GM19372 (cell line): ENCODE measurements at regions not wholly inside any gene's neighbourhood (a gene's known extent, or its start where the extent isn't known, plus 50 kb on each side); places are given as distances from the start of the nearest gene placed in this dataset.
"Not testable (repeated sequence)": the region's sequence is repeated elsewhere in the genome, so short reads cannot be mapped to it uniquely, and the experiment has no call there.

Experiments used
- ATAC-seq: cut with Tn5 transposase; IDR thresholded peaks from one replicate; pipeline ENCODE4 v1.9.1; 2021; ENCODE audit warnings: mild to moderate bottlenecking, low read depth, moderate library complexity; ENCODE audit not compliant: unreplicated experiment

DNA sequence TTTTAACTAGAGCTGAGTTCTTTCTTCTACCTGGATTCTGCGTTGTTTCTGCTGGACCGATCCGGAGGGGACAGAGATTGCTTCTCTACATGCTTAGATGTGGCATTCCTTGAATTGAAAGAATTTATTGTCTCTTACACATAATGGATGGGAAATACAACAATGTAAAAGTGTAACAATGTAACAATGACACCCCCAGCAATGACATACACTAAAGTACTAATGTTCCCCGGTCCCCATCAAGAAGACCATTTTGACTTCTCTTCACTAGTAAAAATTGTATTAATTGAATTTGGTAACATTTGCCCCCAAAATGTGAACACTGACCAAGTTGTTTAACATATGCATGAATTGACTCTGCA is 760.2 kb downstream of the TAF11L14 start:
- no peak for ATAC-seq

DNA sequence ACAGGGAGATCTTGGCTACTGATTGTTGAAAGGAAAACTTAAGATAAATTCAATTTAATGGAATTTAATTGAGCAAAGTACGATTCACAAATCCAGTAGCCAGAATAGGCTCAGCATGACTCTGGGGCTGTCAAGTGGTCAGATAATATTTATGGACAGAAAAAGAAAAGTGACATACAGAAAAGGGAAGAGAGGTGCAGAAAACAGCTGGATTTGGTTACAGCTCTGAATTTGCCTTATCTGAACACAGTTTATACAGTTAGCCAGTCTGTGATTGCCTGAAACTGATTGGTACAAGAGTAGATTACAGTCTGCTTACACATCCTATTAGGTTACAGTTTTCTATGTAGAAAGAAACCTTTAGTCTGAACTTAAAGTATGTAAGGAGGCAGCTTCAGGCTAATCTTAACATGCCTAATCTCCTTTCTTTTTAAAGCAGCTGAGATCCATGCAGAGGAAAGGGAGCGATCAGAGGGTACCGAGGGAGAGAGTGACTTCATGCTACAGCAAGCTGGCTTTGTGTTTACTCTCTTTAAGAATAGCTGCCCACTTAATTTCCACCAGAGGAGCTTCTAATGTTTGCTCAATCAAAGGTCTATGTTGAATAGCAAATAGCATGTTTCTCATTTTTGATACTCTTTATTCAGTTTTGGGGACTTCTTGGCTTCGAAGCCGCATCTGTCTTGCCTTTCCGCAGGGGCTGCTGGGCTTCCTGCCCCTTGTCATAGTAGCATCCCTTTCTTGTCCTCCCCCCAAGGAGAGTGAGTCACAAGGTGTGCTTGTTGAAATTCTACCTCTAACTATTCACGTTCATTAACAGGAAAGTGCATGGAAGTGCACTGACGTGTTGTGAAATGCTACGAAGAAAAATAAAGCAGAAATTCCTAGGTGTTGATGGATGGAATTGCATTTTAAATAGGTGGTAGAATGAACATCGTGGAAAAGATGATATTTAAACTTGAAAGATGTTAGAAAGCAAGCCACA is 761.2 kb downstream of the TAF11L14 start:
- no peak for ATAC-seq

DNA sequence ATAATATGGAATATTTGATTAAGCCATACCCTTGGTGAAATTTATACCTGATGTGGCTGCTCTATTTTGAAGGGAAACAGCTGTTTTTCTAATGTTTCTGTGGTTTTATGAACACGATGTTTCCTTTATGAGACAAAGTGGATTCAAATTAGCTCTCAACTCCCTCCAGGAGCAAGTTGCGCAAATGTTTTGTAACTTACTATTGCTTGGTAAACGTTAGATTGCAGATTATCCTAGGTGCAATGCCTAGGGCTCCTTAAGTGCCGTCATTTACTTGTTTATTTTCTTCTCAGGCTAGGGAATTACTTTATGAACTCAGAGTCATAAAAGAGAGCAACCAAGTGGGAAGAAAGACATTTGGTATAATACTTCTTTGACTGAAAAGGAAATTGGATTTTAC is 763.1 kb downstream of the TAF11L14 start:
- no peak for ATAC-seq

DNA sequence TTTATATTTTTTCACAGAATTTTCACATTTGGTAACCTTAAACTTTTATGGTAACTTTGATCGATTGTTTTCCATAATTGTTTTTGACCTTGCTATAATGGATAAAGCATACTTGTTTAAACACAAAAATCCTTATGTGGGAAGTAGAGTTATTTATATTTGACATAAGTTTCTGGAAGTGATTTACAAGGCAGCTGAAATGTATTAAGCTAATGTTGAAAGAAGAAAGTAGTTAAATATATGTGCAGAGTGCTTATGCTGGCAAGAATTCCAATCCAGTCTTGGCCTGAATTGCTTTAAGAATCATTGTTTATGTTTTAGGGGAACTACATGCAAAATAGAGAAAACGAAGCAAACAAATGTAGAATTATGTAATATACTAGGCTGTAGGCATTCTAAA is 763.6 kb downstream of the TAF11L14 start:
- ATAC-seq: no peak

GRCh38 chr5:18399461-18400327 is 765.4 kb downstream of the TAF11L14 start:
- not testable (repeated sequence) for ATAC-seq

DNA sequence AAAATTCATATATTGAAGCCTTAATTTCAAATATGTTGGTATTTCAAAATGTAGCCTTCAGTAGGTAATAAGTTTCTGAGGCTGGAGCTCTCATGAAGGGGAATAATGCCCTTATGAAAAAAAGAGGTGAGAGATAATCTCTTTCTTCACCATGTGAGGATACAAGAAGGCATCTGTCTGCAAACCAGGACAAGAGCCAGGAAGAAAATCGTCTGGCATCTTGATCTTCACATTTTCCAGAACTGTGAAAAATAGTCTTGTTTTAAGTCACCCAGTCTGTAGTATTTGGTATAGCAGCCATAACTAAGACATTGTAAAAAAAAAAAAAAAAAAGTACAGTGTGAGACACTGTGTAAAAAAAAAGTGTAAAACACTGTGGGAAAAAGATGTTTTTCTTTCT is 768.9 kb downstream of the TAF11L14 start:
- ATAC-seq: no peak

GRCh38 chr5:18403941-18404438 is 769.7 kb downstream of the TAF11L14 start:
- no peak for ATAC-seq

GRCh38 chr5:18420711-18421110 is 786.5 kb downstream of the TAF11L14 start:
- no peak for ATAC-seq

- no peak for ATAC-seq
Measured at GRCh38 chr5:18433336-18433735, 799.1 kb downstream of the TAF11L14 start.

- ATAC-seq: no peak
Measured at GRCh38 chr5:18438126-18438525, 803.9 kb downstream of the TAF11L14 start.

DNA sequence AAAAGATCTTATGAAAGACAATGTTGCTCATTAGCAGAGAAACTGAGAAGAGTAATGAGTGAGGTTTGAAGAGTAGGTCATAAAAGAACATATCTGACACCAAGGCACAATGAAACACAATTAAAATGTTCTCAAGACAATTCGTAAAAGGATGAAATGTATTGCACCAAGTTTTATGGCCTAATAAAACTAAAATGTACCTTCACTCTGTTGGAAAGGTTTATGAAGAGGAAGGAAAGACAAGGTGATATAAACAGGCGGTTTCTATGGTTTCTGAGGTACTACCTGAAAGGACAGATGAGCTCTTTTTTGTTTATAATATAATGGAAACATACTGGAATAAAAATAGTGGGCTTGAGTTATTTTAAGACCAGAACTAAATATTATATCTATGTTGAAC is 821.3 kb downstream of the TAF11L14 start:
- no peak for ATAC-seq

GRCh38 chr5:18457255-18457654 is 823.0 kb downstream of the TAF11L14 start:
- no peak for ATAC-seq

DNA sequence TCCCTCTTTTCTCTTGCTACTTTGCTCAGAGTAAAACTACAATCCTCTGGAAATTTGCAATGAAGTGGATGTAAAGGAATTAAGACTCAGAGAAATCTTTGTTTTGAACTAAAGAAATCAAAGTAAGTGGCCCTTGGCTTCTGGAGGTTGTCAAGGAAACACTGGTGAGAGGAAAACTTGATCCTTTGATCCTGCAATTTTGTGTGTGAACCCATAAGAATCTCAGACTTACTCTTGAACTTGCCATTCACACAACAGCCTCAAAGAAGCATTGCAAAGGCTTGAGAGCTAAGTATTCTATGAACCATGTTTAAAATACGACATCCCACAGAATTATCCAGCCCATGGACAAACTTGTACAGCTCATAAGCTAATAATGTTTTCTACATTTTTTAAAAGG is 827.5 kb downstream of the TAF11L14 start:
- ATAC-seq: no peak

DNA sequence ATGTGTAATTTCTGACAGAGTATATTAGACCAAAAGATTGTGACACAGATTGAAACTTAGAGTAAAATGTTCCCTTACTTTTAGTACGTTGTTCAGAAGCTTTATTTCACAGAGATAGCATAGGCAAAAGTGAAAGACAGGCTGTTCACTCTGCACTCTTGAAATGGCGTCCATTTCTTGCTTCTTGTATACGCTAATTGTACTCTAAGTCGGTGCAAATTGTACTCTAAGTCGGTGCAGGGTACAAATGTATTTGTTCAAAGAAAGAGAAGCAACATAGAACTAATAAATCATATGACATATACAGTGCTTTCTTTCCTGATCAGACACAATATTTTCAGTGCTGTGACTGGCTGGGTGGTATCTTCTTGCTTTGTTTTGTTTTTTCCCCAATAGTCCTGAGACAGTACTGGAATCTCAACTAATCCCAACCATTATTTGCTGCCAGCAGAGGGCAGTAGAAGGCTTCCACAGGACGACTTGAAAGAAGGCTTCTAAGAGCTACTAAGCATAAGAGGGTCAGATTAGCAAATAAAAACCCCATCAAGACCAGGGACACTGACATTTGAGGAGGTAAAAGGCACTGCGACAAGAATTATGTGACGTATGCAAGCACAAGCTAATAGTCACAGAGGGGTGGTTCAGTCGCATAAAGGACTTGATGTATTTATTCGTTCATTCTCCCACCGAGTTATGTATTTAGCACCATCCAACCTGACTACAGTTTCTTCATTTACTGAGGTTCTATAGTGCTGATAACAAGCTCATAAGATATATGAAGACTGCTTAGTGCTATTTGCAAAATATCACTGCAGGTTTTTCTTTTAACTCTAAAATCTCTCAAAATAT is 831.8 kb downstream of the TAF11L14 start:
- peak; percentile 84 for ATAC-seq

GRCh38 chr5:18466731-18467130 is 832.5 kb downstream of the TAF11L14 start:
- no peak for ATAC-seq

DNA sequence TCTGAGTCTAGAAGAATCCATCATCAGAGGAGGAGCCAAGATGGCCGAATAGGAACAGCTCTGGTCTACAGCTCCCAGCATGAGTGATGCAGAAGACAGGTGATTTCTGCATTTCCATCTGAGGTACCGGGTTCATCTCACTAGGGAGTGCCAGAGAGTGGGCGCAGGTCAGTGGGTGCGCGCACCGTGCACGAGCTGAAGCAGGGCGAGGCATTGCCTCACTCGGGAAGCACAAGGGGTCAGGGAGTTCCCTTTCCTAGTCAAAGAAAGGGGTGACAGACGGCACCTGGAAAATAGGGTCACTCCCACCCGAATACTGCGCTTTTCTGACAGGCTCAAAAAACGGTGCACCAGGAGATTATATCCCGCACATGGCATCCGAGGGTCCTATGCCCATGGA is 837.5 kb downstream of the TAF11L14 start:
- not testable (repeated sequence) for ATAC-seq

DNA sequence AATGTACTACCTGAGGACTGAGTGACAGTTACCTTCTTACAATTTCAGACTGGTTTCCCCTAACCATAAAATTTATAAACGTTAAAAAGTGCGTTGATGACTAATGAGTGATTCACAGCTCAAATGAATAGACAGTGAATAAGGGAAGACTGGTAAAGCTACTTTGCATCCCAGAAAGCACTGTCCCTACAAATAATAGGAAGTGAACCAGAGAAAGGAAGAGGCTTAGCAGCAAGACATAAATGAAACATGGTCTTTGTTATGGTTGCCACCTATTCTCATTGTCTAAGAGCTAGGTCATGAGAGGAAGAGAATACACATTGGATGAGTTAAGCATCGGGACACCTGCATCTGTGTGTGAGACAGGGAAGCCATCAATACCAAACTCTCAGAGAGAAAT is 849.2 kb downstream of the TAF11L14 start:
- no peak for ATAC-seq

DNA sequence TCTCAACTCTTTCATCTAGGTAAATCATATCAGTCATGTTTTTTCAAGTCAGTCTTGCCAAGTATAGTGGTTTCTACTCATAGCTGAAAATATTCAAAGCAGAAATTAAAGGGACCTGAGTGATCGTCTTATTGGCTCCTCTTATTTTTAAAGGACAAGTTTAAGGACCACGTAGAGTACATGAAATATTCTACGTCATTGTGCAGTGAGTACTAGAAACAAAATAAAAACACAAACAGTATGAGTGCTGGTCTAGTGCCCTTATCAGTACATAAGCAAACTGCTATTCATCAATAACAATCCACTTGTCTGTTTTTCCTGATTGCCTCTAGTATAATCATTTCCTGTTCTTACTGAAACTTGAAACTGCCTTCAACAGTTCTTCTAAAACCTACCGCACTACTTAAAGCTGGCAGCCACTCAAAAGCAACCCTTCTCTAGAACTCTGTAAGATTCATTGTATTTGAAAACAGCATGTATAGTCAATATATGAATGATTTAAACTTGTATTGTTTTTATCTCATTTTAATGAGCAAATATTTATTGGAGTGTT is 853.7 kb downstream of the TAF11L14 start:
- no peak for ATAC-seq

DNA sequence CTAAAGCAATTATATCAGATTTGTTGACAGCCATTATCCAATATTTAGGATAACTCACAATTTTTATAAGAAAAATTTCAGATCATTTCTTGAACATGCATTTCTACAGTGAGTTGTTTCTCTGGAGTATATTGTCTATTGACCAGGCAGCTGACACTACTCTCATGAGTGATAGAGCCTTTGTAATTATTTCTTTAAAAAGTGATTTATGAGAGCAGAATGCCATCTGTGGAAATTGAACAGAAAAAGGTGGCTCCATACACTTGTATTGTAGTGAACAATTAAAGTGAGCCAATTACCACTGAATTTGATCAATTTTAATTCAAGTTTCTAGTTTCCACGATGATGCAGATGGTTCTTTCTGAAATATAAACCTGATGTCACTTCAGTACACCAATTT is 855.4 kb downstream of the TAF11L14 start:
- ATAC-seq: no peak

GRCh38 chr5:18491349-18491748 is 857.1 kb downstream of the TAF11L14 start:
- no peak for ATAC-seq
